ENCODE measurements at regions not wholly inside any gene's neighbourhood (a gene's known extent, or its start where the extent isn't known, plus 50 kb on each side); places are given as distances from the start of the nearest gene placed in this dataset.

- TF ChIP-seq CTCF (conservative IDR thresholded peaks at IDR 0.05; ENCODE audit: low read depth, low read length) = no peak
- DNase-seq (ENCODE audit: low read depth) = no peak
- H3K4me3 ChIP-seq (ENCODE audit: low read depth, low read length) = no peak overlapping the region
These were observed 391.1 kb downstream of the IDS start for GRCh38 chrX:149114001-149114400.

- no peak overlapping the region for H3K4me3 ChIP-seq (ENCODE audit: low read depth, low read length)
- no peak for TF ChIP-seq CTCF (conservative IDR thresholded peaks at IDR 0.05; ENCODE audit: low read depth, low read length)
- no peak for DNase-seq (ENCODE audit: low read depth)
These were observed 407.3 kb downstream of the IDS start for GRCh38 chrX:149097786-149098185.

GRCh38 chrX:149092179-149092578, 412.9 kb downstream of the IDS start:
- H3K4me3 ChIP-seq (ENCODE audit: low read depth, low read length) = no peak overlapping the region
- DNase-seq (ENCODE audit: low read depth) = no peak
- TF ChIP-seq CTCF (conservative IDR thresholded peaks at IDR 0.05; ENCODE audit: low read depth, low read length) = no peak

- no peak for DNase-seq (ENCODE audit: low read depth)
- TF ChIP-seq CTCF (conservative IDR thresholded peaks at IDR 0.05; ENCODE audit: low read depth, low read length) = no peak
- H3K4me3 ChIP-seq (ENCODE audit: low read depth, low read length) = no peak overlapping the region
These were observed 425.2 kb downstream of the IDS start for GRCh38 chrX:149079805-149080406.

- no peak for TF ChIP-seq CTCF (conservative IDR thresholded peaks at IDR 0.05; ENCODE audit: low read depth, low read length)
- no peak overlapping the region for H3K4me3 ChIP-seq (ENCODE audit: low read depth, low read length)
- DNase-seq (ENCODE audit: low read depth) = peak; percentile 82
These were observed 430.7 kb downstream of the IDS start for GRCh38 chrX:149074398-149074797.

GRCh38 chrX:149073479-149073878, 431.6 kb downstream of the IDS start:
- TF ChIP-seq CTCF (conservative IDR thresholded peaks at IDR 0.05; ENCODE audit: low read depth, low read length) = no peak
- DNase-seq (ENCODE audit: low read depth) = peak; percentile 14
- no peak overlapping the region for H3K4me3 ChIP-seq (ENCODE audit: low read depth, low read length)

- DNase-seq (ENCODE audit: low read depth) = no peak
- no peak overlapping the region for H3K4me3 ChIP-seq (ENCODE audit: low read depth, low read length)
- TF ChIP-seq CTCF (conservative IDR thresholded peaks at IDR 0.05; ENCODE audit: low read depth, low read length) = no peak
These were observed 435.2 kb downstream of the IDS start for GRCh38 chrX:149069899-149070298.
